DND-41 (cell line): ENCODE measurements at regions not wholly inside any gene's neighbourhood (a gene's known extent, or its start where the extent isn't known, plus 50 kb on each side); places are given as distances from the start of the nearest gene placed in this dataset.

ENCODE experiments used
- EZH2 ChIP-seq: IDR thresholded peaks from 3 replicates; pipeline ENCODE4 v1.6.1; 2012; ENCODE audit warnings: borderline replicate concordance, low read depth, mild to moderate bottlenecking, moderate library complexity, low read length, inconsistent platforms; ENCODE audit not compliant: severe bottlenecking
- TF ChIP-seq, protein P1 (sequence below): IDR thresholded peaks from 2 replicates; pipeline ENCODE4 v1.5.1; 2012; ENCODE audit warnings: borderline replicate concordance, low read length, moderate library complexity, mild to moderate bottlenecking; ENCODE audit not compliant: poor library complexity, severe bottlenecking; ENCODE audit errors: extremely low read depth

DNA sequence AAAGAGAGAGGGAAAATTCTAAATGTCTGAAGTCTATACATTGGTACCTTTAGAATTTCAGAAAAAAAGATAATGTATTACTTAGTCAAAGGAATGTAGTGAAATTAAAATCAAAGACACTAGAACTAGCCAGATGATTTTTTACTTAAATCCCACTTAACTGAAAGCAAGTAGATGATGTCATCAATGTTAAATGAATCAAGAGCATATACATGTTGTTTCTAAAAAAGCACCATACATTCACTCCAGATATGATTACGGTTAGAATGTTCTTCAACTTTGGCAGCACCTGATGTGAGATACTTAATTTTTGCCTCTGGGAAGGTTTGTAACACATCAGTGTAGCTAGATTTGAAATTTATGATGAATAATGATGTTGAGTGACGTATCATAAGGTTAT lies 576.7 kb upstream of the CNTNAP2 start:
- TF ChIP-seq, protein P1, sequence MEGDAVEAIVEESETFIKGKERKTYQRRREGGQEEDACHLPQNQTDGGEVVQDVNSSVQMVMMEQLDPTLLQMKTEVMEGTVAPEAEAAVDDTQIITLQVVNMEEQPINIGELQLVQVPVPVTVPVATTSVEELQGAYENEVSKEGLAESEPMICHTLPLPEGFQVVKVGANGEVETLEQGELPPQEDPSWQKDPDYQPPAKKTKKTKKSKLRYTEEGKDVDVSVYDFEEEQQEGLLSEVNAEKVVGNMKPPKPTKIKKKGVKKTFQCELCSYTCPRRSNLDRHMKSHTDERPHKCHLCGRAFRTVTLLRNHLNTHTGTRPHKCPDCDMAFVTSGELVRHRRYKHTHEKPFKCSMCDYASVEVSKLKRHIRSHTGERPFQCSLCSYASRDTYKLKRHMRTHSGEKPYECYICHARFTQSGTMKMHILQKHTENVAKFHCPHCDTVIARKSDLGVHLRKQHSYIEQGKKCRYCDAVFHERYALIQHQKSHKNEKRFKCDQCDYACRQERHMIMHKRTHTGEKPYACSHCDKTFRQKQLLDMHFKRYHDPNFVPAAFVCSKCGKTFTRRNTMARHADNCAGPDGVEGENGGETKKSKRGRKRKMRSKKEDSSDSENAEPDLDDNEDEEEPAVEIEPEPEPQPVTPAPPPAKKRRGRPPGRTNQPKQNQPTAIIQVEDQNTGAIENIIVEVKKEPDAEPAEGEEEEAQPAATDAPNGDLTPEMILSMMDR, result no peak
- no peak for TF ChIP-seq EZH2
